HepG2 (cell line): ENCODE measurements at regions not wholly inside any gene's neighbourhood (a gene's known extent, or its start where the extent isn't known, plus 50 kb on each side); places are given as distances from the start of the nearest gene placed in this dataset.

Experiments used
- ATAC-seq: fragments of 200-7000 bp; cut with Tn5 transposase; 3 replicates; pipeline ENCODE4 v1.9.1; 2020; ENCODE audit warnings: mild to moderate bottlenecking, moderate library complexity
- BruUV-seq: library from RNA; stranded (reverse); fragments of 400-500 nt; replicated peaks from 2 replicates; lab custom pipeline; 2021; lab: Mats Ljungman, UMichigan
- CTCF ChIA-PET: fragments of 300-600 bp; formaldehyde crosslinking; extraction: SDS; loops from one replicate; lab custom pipeline; 2021; ENCODE audit warnings: low total read pairs, inconsistent platforms, low intra/inter-chr PET ratio; lab: Yijun Ruan, JAX
- POLR2A ChIA-PET: fragments of 350-600 bp; sonication (Branson Sonifier 250); formaldehyde crosslinking; loops from one replicate; lab custom pipeline; 2020; ENCODE audit warnings: antibody characterized with exemption, inconsistent platforms; lab: Yijun Ruan, JAX
- DNase-seq: peaks from one replicate; pipeline ENCODE4 v3.0.0-alpha.2; 2015; ENCODE audit warnings: low spot score
- FAIRE-seq: peaks from 3 replicates; lab custom pipeline; 2011; peaks lifted over from hg19 to GRCh38; lab: Jason Lieb, UNC
- H2AFZ ChIP-seq: one replicate; pipeline ENCODE4 v1.6.1; 2011; ENCODE audit warnings: low read length, inconsistent platforms
- H3K27ac ChIP-seq: fragments of 300-600 bp; 3 replicates; pipeline ENCODE4 v1.8.0; 2011; ENCODE audit warnings: mixed run types, mild to moderate bottlenecking, mixed read lengths, low read length, inconsistent platforms; ENCODE audit not compliant: insufficient read depth; ENCODE audit errors: extremely low read length
- H3K27me3 ChIP-seq, 2 experiments: fragments of 200-600 bp in 1 of 2; 2 replicates in 1 of 2; 3 replicates in 1 of 2; pipeline versions ENCODE4 v1.6.0 to v1.8.0; 2011; ENCODE audit warnings: low read length in 2 of 2, mild to moderate bottlenecking in 2 of 2, moderate library complexity in 2 of 2, inconsistent platforms in 1 of 2; ENCODE audit not compliant: insufficient read depth in 2 of 2, control insufficient read depth in 1 of 2
- H3K36me3 ChIP-seq, 2 experiments: fragments of 200-600 bp in 1 of 2; replicated peaks in 1 of 2; 2 replicates in 1 of 2; 3 replicates in 1 of 2; pipeline versions ENCODE4 v1.5.1 to v1.8.0; 2011; ENCODE audit warnings: low read length in 2 of 2, inconsistent platforms in 1 of 2; ENCODE audit not compliant: insufficient read depth in 2 of 2, control insufficient read depth in 1 of 2
- H3K4me1 ChIP-seq: 2 replicates; pipeline ENCODE4 v1.5.1; 2012; ENCODE audit warnings: low read length, inconsistent platforms; ENCODE audit not compliant: insufficient read depth
- H3K4me2 ChIP-seq: 2 replicates; pipeline ENCODE4 v1.6.0; 2011; ENCODE audit warnings: low read depth, low read length, inconsistent platforms
- H3K4me3 ChIP-seq, 3 experiments: fragments of 200-600 bp in 1 of 3; sonication (generic), shearing (Covaris generic) in 1 of 3; replicated peaks in 1 of 3; 2 replicates each; pipeline ENCODE4 v1.5.1; 2011 to 2016; ENCODE audit warnings: low read length in 3 of 3, inconsistent platforms in 2 of 3, low read depth in 2 of 3, mild to moderate bottlenecking in 2 of 3, control low read depth in 1 of 3, mixed read lengths in 1 of 3; ENCODE audit not compliant: insufficient read depth in 1 of 3
- H3K79me2 ChIP-seq: one replicate; pipeline ENCODE4 v1.6.1; 2011; ENCODE audit warnings: low read length, inconsistent platforms; ENCODE audit not compliant: insufficient read depth
- H3K9ac ChIP-seq: 2 replicates; pipeline ENCODE4 v1.6.0; 2011; ENCODE audit warnings: mild to moderate bottlenecking, low read depth, low read length, inconsistent platforms; ENCODE audit not compliant: insufficient read depth
- H3K9me3 ChIP-seq: 2 replicates; pipeline ENCODE4 v1.5.1; 2012; ENCODE audit warnings: mild to moderate bottlenecking, low read length
- H4K20me1 ChIP-seq: 2 replicates; pipeline ENCODE4 v1.6.0; 2011; ENCODE audit warnings: inconsistent platforms, mild to moderate bottlenecking, low read length, moderate library complexity; ENCODE audit not compliant: insufficient read depth
- BHLHE40 ChIP-seq: IDR thresholded peaks from 2 replicates; pipeline ENCODE4 v1.6.1; 2011; ENCODE audit warnings: low read length, improper control_type of control experiment
- CCDC6 ChIP-seq: sonication (generic); formaldehyde crosslinking; IDR thresholded peaks from 2 replicates; pipeline ENCODE4 v1.8.1; 2022; ENCODE audit warnings: mild to moderate bottlenecking, missing genetic modification reagents, moderate library complexity
- DR1 ChIP-seq: sonication (generic); formaldehyde crosslinking; IDR thresholded peaks from 2 replicates; pipeline ENCODE4 v1.8.0; 2021; ENCODE audit warnings: mild to moderate bottlenecking, missing genetic modification reagents, inconsistent platforms
- HNF4A ChIP-seq: sonication (generic); formaldehyde crosslinking; IDR thresholded peaks from 2 replicates; pipeline ENCODE4 v1.4.0; 2020; ENCODE audit warnings: missing genetic modification reagents
- NBN ChIP-seq: fragments of 450-650 bp; conservative IDR thresholded peaks from 2 replicates; pipeline ENCODE4 v1.6.1; 2017
- PATZ1 ChIP-seq: sonication (generic); formaldehyde crosslinking; IDR thresholded peaks from 2 replicates; pipeline ENCODE4 v1.4.0; 2020; ENCODE audit warnings: missing genetic modification reagents
- SIX4 ChIP-seq: sonication (generic); formaldehyde crosslinking; IDR thresholded peaks from 2 replicates; pipeline ENCODE4 v1.4.0; 2020; ENCODE audit warnings: missing genetic modification reagents
- SP140L ChIP-seq: sonication (generic); formaldehyde crosslinking; IDR thresholded peaks from 2 replicates; pipeline ENCODE4 v1.4.0; 2020; ENCODE audit warnings: missing genetic modification reagents, borderline replicate concordance
- SP5 ChIP-seq: IDR thresholded peaks from 2 replicates; pipeline ENCODE4 v1.6.1; 2016; ENCODE audit warnings: low read depth, borderline replicate concordance
- SRSF4 ChIP-seq: fragments of 200-400 bp; formaldehyde crosslinking; IDR thresholded peaks from one replicate; pipeline ENCODE4 v1.6.1; 2018; ENCODE audit warnings: mild to moderate bottlenecking, low read depth, low read length, moderate library complexity; ENCODE audit not compliant: poor library complexity, severe bottlenecking
- SRY ChIP-seq: sonication (generic); formaldehyde crosslinking; IDR thresholded peaks from 2 replicates; pipeline ENCODE4 v1.8.0; 2022; ENCODE audit warnings: mild to moderate bottlenecking, missing genetic modification reagents
- TP53 ChIP-seq: sonication (generic); formaldehyde crosslinking; conservative IDR thresholded peaks from 2 replicates; pipeline ENCODE4 v1.4.0; 2020; ENCODE audit warnings: missing genetic modification reagents
- ZNF468 ChIP-seq: sonication (generic); formaldehyde crosslinking; IDR thresholded peaks from 2 replicates; pipeline ENCODE4 v1.8.0; 2022; ENCODE audit warnings: mild to moderate bottlenecking, moderate library complexity, missing genetic modification reagents
- ZNF607 ChIP-seq: sonication (generic); formaldehyde crosslinking; IDR thresholded peaks from 2 replicates; pipeline ENCODE4 v1.5.1; 2020; ENCODE audit warnings: missing genetic modification reagents, mild to moderate bottlenecking, borderline replicate concordance
- WGBS: methylation state at CpG from one replicate; pipeline ENCODE4 v1.1.6; 2017; ENCODE audit warnings: low lambda C conversion rate; 5-methylcytosine and 5-hydroxymethylcytosine counted together
- in situ Hi-C: cut with HindIII; loops from 2 replicates; pipeline ENCODE4 v1.10.0; 2017; ENCODE audit warnings: low pct_unique_long_range_greater_than_20kb; ENCODE audit not compliant: extremely low pct_ligation_motif_present
- intact Hi-C: fragments of 100-400 bp; cut with micrococcal nuclease; formaldehyde crosslinking; loops from one replicate; pipeline ENCODE4 v1.10.0; 2022; ENCODE audit not compliant: unreplicated experiment
- TF ChIP-seq, protein P1 (sequence below): sonication (generic); formaldehyde crosslinking; conservative IDR thresholded peaks from 2 replicates; pipeline ENCODE4 v1.4.0; 2020; ENCODE audit warnings: mild to moderate bottlenecking, missing genetic modification reagents, moderate library complexity
- TF ChIP-seq, protein P2 (sequence below): fragments of 450-650 bp; IDR thresholded peaks from 2 replicates; pipeline ENCODE4 v1.6.1; 2017; ENCODE audit warnings: mild to moderate bottlenecking

DNA sequence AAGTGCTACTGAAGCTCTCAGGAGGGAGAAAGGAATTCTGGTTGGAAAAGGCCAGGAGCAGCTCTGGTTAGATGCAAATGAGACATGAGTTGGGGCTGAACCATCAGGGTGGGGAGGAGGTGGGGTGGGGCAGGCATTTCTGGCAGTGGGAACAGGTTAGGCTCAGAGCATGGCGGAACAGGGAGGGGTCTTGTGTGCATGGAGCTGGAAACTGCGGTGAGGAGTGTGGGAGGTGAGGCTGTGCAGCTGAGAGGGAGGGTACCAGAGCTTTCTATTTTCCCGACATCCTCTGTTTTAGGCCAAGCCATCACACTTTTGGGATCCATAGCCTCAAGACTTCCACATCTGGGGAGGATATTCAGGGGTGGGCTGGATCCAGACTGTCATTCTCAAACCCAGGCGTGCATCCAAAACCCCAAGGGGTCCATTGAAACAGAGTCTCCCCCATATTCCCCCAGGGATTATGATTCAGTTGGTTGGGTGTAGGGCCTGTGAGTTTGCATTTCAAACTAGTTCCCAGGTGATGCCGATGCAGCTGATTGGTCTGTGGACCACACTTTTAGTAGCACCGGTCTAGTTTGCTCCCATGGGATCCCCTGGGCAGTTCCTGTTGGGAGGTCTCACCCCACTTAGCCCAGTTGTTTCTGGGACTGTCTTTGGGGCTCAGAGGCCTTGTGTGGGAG, 100.9 kb upstream of the TLE3 start:
- no TSS peak for BruUV-seq
- TF ChIP-seq NBN: no peak
- no peak for TF ChIP-seq SIX4 (CRISPR knock-in tag)
- no peak for TF ChIP-seq HNF4A (CRISPR knock-in tag)
- TF ChIP-seq SP5: no peak
- no peak for TF ChIP-seq DR1
- no peak for TF ChIP-seq ZNF468 (CRISPR knock-in tag)
- TF ChIP-seq, protein P1, sequence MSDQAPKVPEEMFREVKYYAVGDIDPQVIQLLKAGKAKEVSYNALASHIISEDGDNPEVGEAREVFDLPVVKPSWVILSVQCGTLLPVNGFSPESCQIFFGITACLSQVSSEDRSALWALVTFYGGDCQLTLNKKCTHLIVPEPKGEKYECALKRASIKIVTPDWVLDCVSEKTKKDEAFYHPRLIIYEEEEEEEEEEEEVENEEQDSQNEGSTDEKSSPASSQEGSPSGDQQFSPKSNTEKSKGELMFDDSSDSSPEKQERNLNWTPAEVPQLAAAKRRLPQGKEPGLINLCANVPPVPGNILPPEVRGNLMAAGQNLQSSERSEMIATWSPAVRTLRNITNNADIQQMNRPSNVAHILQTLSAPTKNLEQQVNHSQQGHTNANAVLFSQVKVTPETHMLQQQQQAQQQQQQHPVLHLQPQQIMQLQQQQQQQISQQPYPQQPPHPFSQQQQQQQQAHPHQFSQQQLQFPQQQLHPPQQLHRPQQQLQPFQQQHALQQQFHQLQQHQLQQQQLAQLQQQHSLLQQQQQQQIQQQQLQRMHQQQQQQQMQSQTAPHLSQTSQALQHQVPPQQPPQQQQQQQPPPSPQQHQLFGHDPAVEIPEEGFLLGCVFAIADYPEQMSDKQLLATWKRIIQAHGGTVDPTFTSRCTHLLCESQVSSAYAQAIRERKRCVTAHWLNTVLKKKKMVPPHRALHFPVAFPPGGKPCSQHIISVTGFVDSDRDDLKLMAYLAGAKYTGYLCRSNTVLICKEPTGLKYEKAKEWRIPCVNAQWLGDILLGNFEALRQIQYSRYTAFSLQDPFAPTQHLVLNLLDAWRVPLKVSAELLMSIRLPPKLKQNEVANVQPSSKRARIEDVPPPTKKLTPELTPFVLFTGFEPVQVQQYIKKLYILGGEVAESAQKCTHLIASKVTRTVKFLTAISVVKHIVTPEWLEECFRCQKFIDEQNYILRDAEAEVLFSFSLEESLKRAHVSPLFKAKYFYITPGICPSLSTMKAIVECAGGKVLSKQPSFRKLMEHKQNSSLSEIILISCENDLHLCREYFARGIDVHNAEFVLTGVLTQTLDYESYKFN (CRISPR knock-in tag): no peak
- no peak for TF ChIP-seq CCDC6
- no peak for TF ChIP-seq SRSF4
- TF ChIP-seq, protein P2, sequence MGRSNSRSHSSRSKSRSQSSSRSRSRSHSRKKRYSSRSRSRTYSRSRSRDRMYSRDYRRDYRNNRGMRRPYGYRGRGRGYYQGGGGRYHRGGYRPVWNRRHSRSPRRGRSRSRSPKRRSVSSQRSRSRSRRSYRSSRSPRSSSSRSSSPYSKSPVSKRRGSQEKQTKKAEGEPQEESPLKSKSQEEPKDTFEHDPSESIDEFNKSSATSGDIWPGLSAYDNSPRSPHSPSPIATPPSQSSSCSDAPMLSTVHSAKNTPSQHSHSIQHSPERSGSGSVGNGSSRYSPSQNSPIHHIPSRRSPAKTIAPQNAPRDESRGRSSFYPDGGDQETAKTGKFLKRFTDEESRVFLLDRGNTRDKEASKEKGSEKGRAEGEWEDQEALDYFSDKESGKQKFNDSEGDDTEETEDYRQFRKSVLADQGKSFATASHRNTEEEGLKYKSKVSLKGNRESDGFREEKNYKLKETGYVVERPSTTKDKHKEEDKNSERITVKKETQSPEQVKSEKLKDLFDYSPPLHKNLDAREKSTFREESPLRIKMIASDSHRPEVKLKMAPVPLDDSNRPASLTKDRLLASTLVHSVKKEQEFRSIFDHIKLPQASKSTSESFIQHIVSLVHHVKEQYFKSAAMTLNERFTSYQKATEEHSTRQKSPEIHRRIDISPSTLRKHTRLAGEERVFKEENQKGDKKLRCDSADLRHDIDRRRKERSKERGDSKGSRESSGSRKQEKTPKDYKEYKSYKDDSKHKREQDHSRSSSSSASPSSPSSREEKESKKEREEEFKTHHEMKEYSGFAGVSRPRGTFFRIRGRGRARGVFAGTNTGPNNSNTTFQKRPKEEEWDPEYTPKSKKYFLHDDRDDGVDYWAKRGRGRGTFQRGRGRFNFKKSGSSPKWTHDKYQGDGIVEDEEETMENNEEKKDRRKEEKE: no peak
- no peak for TF ChIP-seq SP140L (CRISPR knock-in tag)
- no peak for TF ChIP-seq PATZ1 (CRISPR knock-in tag)
- no peak for TF ChIP-seq SRY
- no peak for TF ChIP-seq BHLHE40
- no peak for TF ChIP-seq ZNF607 (CRISPR knock-in tag)
- no peak for TF ChIP-seq TP53
- Histone ChIP-seq H3K4me2 (no peak overlapping the region), H3K27ac (no peak overlapping the region), H3K9ac (no peak overlapping the region), H3K27me3 (peaks cover 4 to 20% of the 10 kb centered on the region in 2 experiments; a peak in 3 of 5 replicates), H3K4me3 (no peak overlapping the region), H3K4me1 (peaks cover 53% of the 10 kb centered on the region), H3K9me3 (no peaks in the 10 kb centered on the region), H4K20me1 (no peaks in the 10 kb centered on the region), H3K36me3 (no peaks in the 10 kb centered on the region), H2AFZ (no peak overlapping the region), H3K79me2 (no peaks in the 10 kb centered on the region)
- intact Hi-C loops (loop anchor here (5.0 to 10.0 kb wide), 2 partner anchors 74 to 101 kb away; partner anchors contain the start of gene TLE3), in situ Hi-C loops (no loop called here)
- DNase-seq: no peak
- WGBS: 92% methylated on average over 4 of the region's 6 CpGs
- CTCF ChIA-PET: no interaction called here
- FAIRE-seq: no peak
- POLR2A ChIA-PET: no interaction called here
- no peak for ATAC-seq
